GM12892 (cell line): ENCODE measurements at regions not wholly inside any gene's neighbourhood (a gene's known extent, or its start where the extent isn't known, plus 50 kb on each side); places are given as distances from the start of the nearest gene placed in this dataset.

ENCODE experiments used
- DNase-seq: peaks from one replicate; pipeline ENCODE4 v3.0.0; 2011; ENCODE audit not compliant: insufficient read length
- FAIRE-seq: peaks from 2 replicates; lab custom pipeline; 2011; peaks lifted over from hg19 to GRCh38; lab: Jason Lieb, UNC
- POLR2A ChIP-seq: IDR thresholded peaks from 2 replicates; pipeline ENCODE4 v1.6.1; 2011; ENCODE audit warnings: low read depth, low read length, control low read depth
- POLR2AphosphoS5 ChIP-seq: IDR thresholded peaks from 2 replicates; pipeline ENCODE4 v1.6.1; 2011; ENCODE audit warnings: low read depth, low read length, control low read depth
- TAF1 ChIP-seq: IDR thresholded peaks from 2 replicates; pipeline ENCODE4 v1.6.1; 2011; ENCODE audit warnings: low read depth, mild to moderate bottlenecking, control low read depth, low read length, borderline replicate concordance

DNA sequence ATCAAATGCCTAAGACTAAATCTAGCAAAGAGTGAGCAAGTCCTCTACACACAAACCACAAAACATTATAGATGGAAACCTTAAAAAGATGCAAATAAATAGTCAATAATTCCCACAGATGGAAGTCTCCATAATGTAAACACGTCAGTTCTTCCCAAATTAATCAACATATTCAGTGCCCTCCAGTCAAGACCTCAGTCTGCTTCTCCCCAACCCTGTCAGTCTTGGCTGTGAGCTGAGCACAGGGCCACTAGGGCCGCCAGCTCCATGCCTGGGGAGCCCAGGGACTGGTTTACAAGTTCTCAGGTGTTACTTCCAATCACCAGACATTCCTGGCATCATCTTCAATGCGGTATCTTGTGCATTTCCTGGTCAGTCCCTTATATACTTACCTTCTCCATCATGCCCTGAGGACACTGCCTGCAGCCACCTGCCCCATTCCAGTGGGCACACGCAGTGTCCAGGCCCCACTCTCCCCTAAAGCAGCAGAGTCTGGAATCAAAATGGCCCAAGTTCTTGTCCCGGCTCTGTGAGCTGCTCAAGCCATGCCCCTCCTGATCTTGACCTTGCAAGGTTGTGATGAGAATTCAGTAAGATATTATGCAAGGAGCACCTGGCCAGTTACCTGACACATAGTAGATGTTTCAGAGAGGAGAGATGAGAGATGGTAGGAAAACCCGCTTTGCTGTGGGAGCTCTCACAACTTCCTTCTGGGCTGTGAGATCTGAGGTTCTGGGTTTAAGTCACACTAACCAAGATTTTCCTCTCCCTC is 207.9 kb upstream of the RAB6C start:
- no peak for TF ChIP-seq TAF1
- TF ChIP-seq POLR2A = no peak
- no peak for TF ChIP-seq POLR2AphosphoS5
- FAIRE-seq (no peak), DNase-seq (no peak)

GRCh38 chr2:129772190-129772579 is 207.3 kb upstream of the RAB6C start:
- DNase-seq (no peak), FAIRE-seq (no peak)
- TF ChIP-seq POLR2A (no peak), TAF1 (no peak), POLR2AphosphoS5 (no peak)

GRCh38 chr2:129775952-129776653 is 203.4 kb upstream of the RAB6C start:
- DNase-seq (no peak), FAIRE-seq (no peak)
- no peak for TF ChIP-seq POLR2A

DNA sequence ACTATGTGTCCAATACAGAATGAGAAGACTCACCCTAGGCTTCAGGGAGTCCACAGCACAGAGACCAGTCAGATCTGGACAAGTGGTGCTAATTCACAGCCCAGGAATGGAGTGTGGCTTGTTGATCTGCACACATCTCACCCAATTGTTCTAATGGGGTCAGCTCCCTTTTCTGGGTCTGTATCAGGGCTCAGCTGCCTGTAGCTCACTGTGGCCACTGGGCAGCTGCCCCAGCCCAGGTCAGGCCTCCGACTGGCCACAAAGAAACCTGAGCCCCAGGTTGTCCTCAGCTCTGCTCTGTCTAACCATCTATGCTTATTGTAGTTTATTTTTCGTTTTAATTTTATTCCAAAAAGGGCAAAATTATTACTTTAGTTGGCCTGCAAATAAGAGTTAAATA is 202.3 kb upstream of the RAB6C start:
- DNase-seq = no peak
- TF ChIP-seq TAF1 (no peak), POLR2AphosphoS5 (no peak), POLR2A (no peak)
- no peak for FAIRE-seq

GRCh38 chr2:129777762-129778583 is 201.5 kb upstream of the RAB6C start:
- no peak for DNase-seq

GRCh38 chr2:129778584-129778877 is 200.9 kb upstream of the RAB6C start:
- FAIRE-seq (no peak), DNase-seq (no peak)
- TF ChIP-seq TAF1 = no peak
- no peak for TF ChIP-seq POLR2AphosphoS5
- no peak for TF ChIP-seq POLR2A

More at GRCh38 chr2:129777762-129778583, 201.5 kb upstream of the RAB6C start:
- TF ChIP-seq TAF1 (no peak), POLR2AphosphoS5 (no peak)
- no peak for FAIRE-seq

DNA sequence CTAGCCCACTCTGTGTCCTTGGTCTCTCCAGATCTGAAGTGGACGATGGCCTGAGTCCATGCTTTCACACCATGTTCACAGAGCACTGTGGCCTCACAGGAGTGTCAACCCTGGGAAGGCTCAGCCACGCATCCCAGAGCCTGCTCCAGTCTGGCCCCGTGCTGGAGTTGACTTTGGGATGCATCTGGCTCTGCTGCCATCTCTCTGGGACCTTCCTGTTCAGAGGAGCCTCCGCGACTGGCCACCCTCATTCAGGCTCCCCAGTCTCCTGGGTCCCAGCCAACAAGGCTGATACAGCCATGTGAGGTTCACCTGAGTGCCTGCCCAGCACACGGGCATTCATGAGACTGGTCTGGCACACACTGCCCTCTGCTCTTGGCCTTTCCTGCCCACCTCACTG is 199.7 kb upstream of the RAB6C start:
- no peak for TF ChIP-seq POLR2AphosphoS5
- TF ChIP-seq TAF1 = no peak
- no peak for TF ChIP-seq POLR2A
- DNase-seq (no peak), FAIRE-seq (no peak)

- no peak for DNase-seq
- no peak for TF ChIP-seq POLR2A
- TF ChIP-seq POLR2AphosphoS5 = no peak
- TF ChIP-seq TAF1 = no peak
- FAIRE-seq = no peak
These were observed 198.9 kb upstream of the RAB6C start for GRCh38 chr2:129780316-129781270.

- no peak for TF ChIP-seq POLR2AphosphoS5
- TF ChIP-seq POLR2A = no peak
- TF ChIP-seq TAF1 = no peak
- DNase-seq (no peak), FAIRE-seq (no peak)
These were observed 197.5 kb upstream of the RAB6C start for GRCh38 chr2:129781749-129782632.

DNA sequence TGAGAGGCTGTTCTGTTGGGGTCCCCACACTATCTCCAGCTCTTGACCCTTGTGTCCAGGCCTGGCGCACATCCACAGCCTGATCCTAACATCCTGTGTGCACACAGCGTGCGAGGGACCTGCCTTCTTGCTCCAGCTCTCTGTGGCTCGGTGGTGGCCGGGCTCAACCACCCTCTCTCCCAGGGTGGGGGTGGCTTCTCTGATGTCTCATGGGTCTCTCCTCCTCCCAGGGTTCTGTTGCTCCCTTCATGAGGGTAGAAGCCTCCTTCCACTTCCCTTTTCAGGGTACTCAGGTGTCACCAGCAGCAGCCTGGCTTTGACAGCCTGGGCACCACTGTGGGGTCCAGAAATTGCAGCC is 196.9 kb upstream of the RAB6C start:
- DNase-seq (no peak), FAIRE-seq (no peak)
- TF ChIP-seq POLR2A (no peak), POLR2AphosphoS5 (no peak), TAF1 (no peak)
